HG03469 (cell line): ENCODE measurements at regions not wholly inside any gene's neighbourhood (a gene's known extent, or its start where the extent isn't known, plus 50 kb on each side); places are given as distances from the start of the nearest gene placed in this dataset.

ENCODE experiments used
- ATAC-seq: cut with Tn5 transposase; IDR thresholded peaks from one replicate; pipeline ENCODE4 v1.9.1; 2021; ENCODE audit warnings: mild to moderate bottlenecking, moderate library complexity, moderate number of reproducible peaks; ENCODE audit not compliant: unreplicated experiment

- peak; percentile 75 for ATAC-seq
Measured at GRCh38 chr5:124920909-124921666, 174.6 kb upstream of the ZNF608 start.

GRCh38 chr5:124921694-124922093 is 175.3 kb upstream of the ZNF608 start:
- ATAC-seq, result no peak

DNA sequence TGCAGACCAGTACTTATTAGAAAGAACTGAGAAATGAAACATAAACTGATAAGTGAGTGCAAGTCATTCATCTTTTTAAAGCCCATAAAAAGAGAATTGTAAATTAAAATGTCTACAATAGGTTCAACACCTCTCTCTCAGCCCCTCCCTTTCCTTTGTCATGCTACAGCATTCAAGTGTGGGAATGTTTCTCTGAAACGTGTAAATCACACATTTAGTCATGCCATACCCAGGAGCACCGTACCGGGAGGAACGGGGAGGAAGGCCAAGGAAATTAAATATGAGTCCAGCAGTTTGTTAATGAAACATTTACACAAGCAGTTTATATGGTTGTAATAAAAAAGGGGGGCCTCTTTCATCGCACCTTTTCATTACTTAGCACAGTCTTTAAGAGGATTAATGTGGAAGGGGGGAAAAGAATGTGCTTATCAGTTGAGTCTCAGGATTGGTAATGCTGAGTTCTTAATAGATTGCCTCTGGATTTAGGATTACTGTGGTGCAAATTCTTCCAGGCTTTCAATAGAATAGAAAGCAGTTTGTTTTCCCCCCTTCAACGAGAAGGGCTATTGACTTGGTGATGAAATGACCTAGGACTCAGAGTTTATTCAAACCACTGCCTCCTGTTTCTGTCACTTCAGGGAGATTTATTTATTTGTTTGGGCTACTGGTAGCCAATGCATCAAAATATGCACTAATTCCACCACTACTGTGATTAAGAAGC is 176.0 kb upstream of the ZNF608 start:
- ATAC-seq, result no peak

- no peak for ATAC-seq
Measured at GRCh38 chr5:124923131-124923530, 176.7 kb upstream of the ZNF608 start.

GRCh38 chr5:124924729-124925128 is 178.3 kb upstream of the ZNF608 start:
- no peak for ATAC-seq

DNA sequence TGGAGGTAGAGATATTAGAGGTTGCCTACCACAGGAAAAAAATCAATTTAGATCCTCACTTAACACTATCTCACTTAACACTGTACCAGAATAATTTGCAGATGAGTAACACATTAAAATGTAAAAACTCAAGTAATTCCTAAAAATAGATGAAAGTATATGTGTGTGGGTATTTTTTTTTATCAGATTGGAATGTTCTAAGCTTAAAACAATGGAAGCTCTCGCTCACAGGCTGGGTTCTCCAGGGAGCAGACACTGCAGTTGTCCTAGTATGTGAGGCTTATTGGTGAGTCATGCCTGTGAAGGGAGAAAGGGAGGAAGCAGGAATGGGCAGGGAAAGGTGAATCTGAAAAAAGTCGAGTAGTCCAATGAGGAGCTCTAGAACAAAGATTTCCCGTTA is 181.3 kb upstream of the ZNF608 start:
- ATAC-seq, result no peak

GRCh38 chr5:124929000-124929399 is 182.6 kb upstream of the ZNF608 start:
- ATAC-seq, result no peak

- ATAC-seq, result no peak
Measured at GRCh38 chr5:124932791-124933600, 186.6 kb upstream of the ZNF608 start.

GRCh38 chr5:124935065-124935464 is 188.6 kb upstream of the ZNF608 start:
- peak; percentile 74 for ATAC-seq

DNA sequence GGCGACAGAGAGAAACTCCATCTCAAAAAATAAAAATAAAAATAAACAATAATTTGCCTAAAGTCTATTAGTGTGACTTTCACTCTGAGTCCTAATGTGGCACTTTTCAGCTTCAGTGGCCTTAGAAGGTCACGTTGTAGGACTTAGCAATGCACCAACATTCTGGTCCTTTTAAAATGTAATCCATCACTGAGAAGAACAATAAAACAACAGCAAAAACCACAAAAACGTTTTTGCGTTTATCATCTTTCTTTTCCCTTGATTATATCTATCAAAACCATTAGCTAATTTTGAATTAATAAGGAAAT is 190.1 kb upstream of the ZNF608 start:
- peak; percentile 38 for ATAC-seq

DNA sequence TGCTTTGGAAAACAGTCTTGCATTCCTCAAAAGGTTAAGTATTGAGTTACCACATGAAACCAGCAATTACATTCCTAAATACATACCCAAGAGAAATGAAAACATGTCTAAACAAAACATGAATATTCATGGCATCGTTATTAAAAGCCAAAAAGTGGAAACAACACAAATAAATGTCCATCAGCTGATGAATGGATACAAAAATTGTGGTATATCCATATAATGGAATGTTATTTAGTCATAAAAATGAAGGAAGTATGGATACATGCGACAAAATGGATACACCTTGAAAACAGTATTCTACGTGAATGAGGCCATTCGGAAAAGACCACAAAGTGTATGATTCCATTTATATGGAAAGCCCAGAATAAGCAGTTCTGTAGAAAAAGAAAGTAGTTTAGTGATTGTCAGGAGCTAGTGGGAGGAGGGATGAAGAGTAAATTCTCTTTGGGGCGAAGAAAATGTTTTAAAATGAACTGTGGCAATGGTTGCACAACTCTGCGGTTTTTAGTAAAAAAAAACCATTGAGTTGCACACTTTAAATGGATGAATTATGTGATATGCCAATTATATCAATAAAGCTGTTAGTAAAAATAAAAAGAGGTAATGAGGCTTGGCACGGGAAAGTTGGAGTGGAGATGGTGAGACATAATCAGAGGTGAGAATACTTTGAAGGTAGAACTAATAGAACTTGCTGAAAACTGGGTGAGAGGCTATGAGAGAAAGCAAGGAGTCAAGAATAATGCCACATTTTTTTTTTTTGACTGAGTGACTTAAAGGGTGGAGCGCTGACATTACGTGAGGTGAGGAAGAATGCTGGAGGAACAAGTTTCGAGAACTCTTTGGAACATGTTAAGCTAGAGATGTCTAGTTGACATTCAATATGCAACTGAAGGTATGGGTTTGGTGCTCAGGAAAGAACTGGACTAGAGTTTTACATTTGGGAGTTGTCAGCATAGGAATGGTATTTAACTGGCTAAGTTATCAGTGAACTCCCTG is 194.9 kb upstream of the ZNF608 start:
- no peak for ATAC-seq

GRCh38 chr5:124948062-124948753 is 201.8 kb upstream of the ZNF608 start:
- ATAC-seq, result no peak

DNA sequence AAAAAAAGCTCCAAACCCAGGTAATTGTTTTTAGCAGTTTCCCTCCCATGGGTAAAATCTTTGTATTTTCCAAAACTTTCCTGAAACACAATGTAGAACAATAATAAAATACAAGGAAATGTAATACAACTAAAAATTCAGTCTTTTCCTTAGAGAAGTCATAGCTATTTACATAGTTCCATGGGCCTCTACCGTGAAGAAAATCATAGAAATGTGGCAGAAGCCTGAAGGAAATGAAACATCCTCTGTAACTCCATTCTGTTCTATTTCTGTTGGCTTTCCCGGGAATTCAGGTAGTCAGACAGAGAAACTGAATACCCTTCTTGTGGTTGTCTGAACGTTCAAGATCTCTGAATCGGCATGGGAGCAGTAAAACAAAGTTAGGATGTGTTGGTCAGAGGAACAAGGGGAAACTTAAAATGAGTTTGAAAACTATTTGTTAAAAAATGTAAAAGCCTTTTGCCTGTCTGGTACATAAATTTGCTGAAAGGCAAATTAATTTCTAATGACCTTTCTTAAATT is 202.4 kb upstream of the ZNF608 start:
- no peak for ATAC-seq

GRCh38 chr5:124949862-124950261 is 203.4 kb upstream of the ZNF608 start:
- ATAC-seq, result no peak

- no peak for ATAC-seq
Measured at GRCh38 chr5:124951105-124951504, 204.7 kb upstream of the ZNF608 start.

DNA sequence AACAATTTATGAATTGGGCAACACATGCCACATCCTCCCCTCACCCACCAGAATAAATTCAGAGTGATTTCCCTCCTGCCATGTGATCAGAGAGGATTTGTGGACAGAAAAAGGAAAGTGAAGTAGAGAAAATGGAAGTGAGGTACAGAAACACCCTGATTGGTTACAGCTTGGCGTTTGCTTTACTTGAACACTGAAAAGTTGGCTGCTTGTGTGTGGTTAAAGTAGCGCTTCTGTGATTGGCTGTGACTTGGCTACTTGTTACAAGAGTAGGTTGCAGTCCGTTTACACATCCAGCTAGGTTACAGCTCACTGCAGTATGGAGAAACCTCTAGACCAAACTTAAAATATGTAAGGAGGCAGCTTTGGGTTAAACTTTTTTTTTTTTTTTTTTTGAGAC is 205.2 kb upstream of the ZNF608 start:
- peak; percentile 57 for ATAC-seq

DNA sequence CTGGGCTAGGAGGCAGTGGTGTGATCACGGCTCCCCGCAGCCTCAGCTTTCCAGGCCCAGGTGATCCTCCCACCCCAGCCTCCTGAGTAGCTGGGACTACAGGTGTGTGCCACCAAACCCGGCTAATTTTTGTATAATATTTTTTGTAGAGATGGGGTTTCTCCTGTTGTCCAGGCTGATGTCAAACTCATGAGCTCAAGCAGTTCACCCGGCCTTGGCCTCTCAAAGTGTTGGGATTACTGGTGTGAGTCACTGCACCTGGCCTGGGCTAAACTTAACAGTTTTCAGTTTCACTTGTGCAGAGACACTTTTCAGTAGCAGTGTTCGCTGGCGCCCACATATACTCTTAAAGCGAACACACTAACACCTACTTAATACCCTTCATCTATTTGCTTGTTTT is 205.6 kb upstream of the ZNF608 start:
- ATAC-seq, result peak; percentile 88

GRCh38 chr5:124952566-124952965 is 206.1 kb upstream of the ZNF608 start:
- peak; percentile 32 for ATAC-seq

- no peak for ATAC-seq
Measured at GRCh38 chr5:124954784-124955183, 208.3 kb upstream of the ZNF608 start.
